CD8-positive, alpha-beta memory T cell (primary cell): ENCODE measurements at regions not wholly inside any gene's neighbourhood (a gene's known extent, or its start where the extent isn't known, plus 50 kb on each side); places are given as distances from the start of the nearest gene placed in this dataset.

Source experiments
- CTCF ChIA-PET: fragments of 350-600 bp; sonication (Branson Sonifier 250); formaldehyde crosslinking; loops from one replicate; lab custom pipeline; 2021; ENCODE audit warnings: antibody characterized with exemption; lab: Charles Lee
- POLR2A ChIA-PET: fragments of 350-600 bp; sonication (Branson Sonifier 250); formaldehyde crosslinking; loops from one replicate; lab custom pipeline; 2021; ENCODE audit warnings: antibody characterized with exemption; lab: Charles Lee
- DNase-seq, 5 donors: peaks; one replicate each; pipeline versions ENCODE4 v3.0.0 to v3.0.0-alpha.2; 2020 to 2022; ENCODE audit warnings: mixed read lengths in 1 of 5
- H3K27ac ChIP-seq: one replicate; pipeline ENCODE4 v1.7.0; 2013; ENCODE audit warnings: low read depth, mild to moderate bottlenecking, low read length, moderate library complexity
- H3K27me3 ChIP-seq: 2 replicates; pipeline ENCODE4 v1.7.0; 2013; ENCODE audit warnings: low read length, mild to moderate bottlenecking; ENCODE audit not compliant: insufficient read depth, poor library complexity, severe bottlenecking
- H3K36me3 ChIP-seq: 2 replicates; pipeline ENCODE4 v1.7.0; 2013; ENCODE audit warnings: mild to moderate bottlenecking, low read length, moderate library complexity; ENCODE audit not compliant: insufficient read depth
- H3K4me1 ChIP-seq: 2 replicates; pipeline ENCODE4 v1.7.0; 2013; ENCODE audit warnings: mild to moderate bottlenecking, low read length, moderate library complexity; ENCODE audit not compliant: insufficient read depth
- H3K4me3 ChIP-seq: 2 replicates; pipeline ENCODE4 v1.7.0; 2013; ENCODE audit warnings: mild to moderate bottlenecking, low read length
- H3K9me3 ChIP-seq: 2 replicates; pipeline ENCODE4 v1.7.0; 2013; ENCODE audit warnings: mild to moderate bottlenecking, low read length
- H3K27ac Mint-ChIP-seq, 8 donors: one replicate each; pipeline ENCODE4 v1.8.0; 2020 to 2021; ENCODE audit warnings: mixed read lengths in 8 of 8, mild to moderate bottlenecking in 6 of 8, inconsistent platforms in 3 of 8, moderate library complexity in 3 of 8
- H3K27me3 Mint-ChIP-seq, 2 donors: one replicate each; pipeline ENCODE4 v1.8.0; 2020 to 2021; ENCODE audit warnings: mixed read lengths in 2 of 2, mild to moderate bottlenecking in 1 of 2, moderate library complexity in 1 of 2
- H3K36me3 Mint-ChIP-seq, 3 donors: one replicate each; pipeline ENCODE4 v1.8.0; 2020 to 2021; ENCODE audit warnings: mixed read lengths in 3 of 3, inconsistent platforms in 1 of 3, mild to moderate bottlenecking in 1 of 3
- H3K4me1 Mint-ChIP-seq, 3 donors: one replicate each; pipeline ENCODE4 v1.8.0; 2020 to 2021; ENCODE audit warnings: mixed read lengths in 3 of 3, inconsistent platforms in 1 of 3, mild to moderate bottlenecking in 1 of 3
- H3K4me3 Mint-ChIP-seq, 7 donors: one replicate each; pipeline ENCODE4 v1.8.0; 2020 to 2021; ENCODE audit warnings: mixed read lengths in 7 of 7, mild to moderate bottlenecking in 6 of 7, moderate library complexity in 4 of 7, inconsistent platforms in 2 of 7
- H3K9me3 Mint-ChIP-seq, 5 donors: one replicate each; pipeline ENCODE4 v1.8.0; 2020 to 2022; ENCODE audit warnings: mixed read lengths in 5 of 5, mild to moderate bottlenecking in 3 of 5, moderate library complexity in 2 of 5, inconsistent platforms in 1 of 5

GRCh38 chrX:39043838-39044550, 242.7 kb downstream of the MID1IP1 start:
- no peaks in the 10 kb centered on the region for H3K27me3 ChIP-seq
- POLR2A ChIA-PET: no interaction called here
- H3K9me3 ChIP-seq: no peaks in the 10 kb centered on the region
- H3K36me3 ChIP-seq: no peaks in the 10 kb centered on the region
- Mint-ChIP-seq H3K9me3 (peaks cover 0 to 3% (median 0%) of the 10 kb centered on the region in 5 donors), H3K27ac (no peak overlapping the region), H3K4me3 (no peak overlapping the region), H3K27me3 (peaks cover 18 to 23% of the 10 kb centered on the region in 2 donors), H3K36me3 (peaks cover 0 to 2% (median 0%) of the 10 kb centered on the region in 3 donors), H3K4me1 (no peaks in the 10 kb centered on the region)
- H3K4me1 ChIP-seq: no peaks in the 10 kb centered on the region
- CTCF ChIA-PET: no interaction called here
- no peak overlapping the region for H3K27ac ChIP-seq
- DNase-seq: no peak
- H3K4me3 ChIP-seq: no peak overlapping the region

GRCh38 chrX:39047174-39047573, 245.9 kb downstream of the MID1IP1 start:
- H3K9me3 Mint-ChIP-seq: peaks cover 0 to 3% (median 0%) of the 10 kb centered on the region in 5 donors
- Histone ChIP-seq H3K4me1 (no peaks in the 10 kb centered on the region), H3K9me3 (no peaks in the 10 kb centered on the region), H3K27me3 (no peaks in the 10 kb centered on the region), H3K36me3 (no peaks in the 10 kb centered on the region), H3K4me3 (no peak overlapping the region), H3K27ac (no peak overlapping the region)
- no peak for DNase-seq
- CTCF ChIA-PET: no interaction called here
- H3K27me3 Mint-ChIP-seq: peaks cover 4 to 16% of the 10 kb centered on the region in 2 donors
- H3K4me3 Mint-ChIP-seq: no peak overlapping the region
- H3K27ac Mint-ChIP-seq: no peak overlapping the region
- POLR2A ChIA-PET: no interaction called here
- peaks cover 0 to 2% (median 0%) of the 10 kb centered on the region in 3 donors for H3K36me3 Mint-ChIP-seq
- no peaks in the 10 kb centered on the region for H3K4me1 Mint-ChIP-seq

- Mint-ChIP-seq H3K36me3 (peaks cover 0 to 2% (median 0%) of the 10 kb centered on the region in 3 donors), H3K27me3 (peaks cover 0 to 6% of the 10 kb centered on the region in 2 donors)
- CTCF ChIA-PET: no interaction called here
These were observed 248.7 kb downstream of the MID1IP1 start for GRCh38 chrX:39049975-39050374.

GRCh38 chrX:39050427-39050826, 249.2 kb downstream of the MID1IP1 start:
- no peak overlapping the region for H3K4me3 Mint-ChIP-seq

More at GRCh38 chrX:39049975-39050374, 248.7 kb downstream of the MID1IP1 start:
- Histone ChIP-seq H3K27ac (no peak overlapping the region), H3K27me3 (no peaks in the 10 kb centered on the region), H3K36me3 (no peaks in the 10 kb centered on the region), H3K4me3 (no peak overlapping the region), H3K9me3 (no peaks in the 10 kb centered on the region), H3K4me1 (no peaks in the 10 kb centered on the region)
- H3K4me3 Mint-ChIP-seq: no peak overlapping the region
- H3K27ac Mint-ChIP-seq: no peak overlapping the region
- peaks cover 0 to 2% (median 0%) of the 10 kb centered on the region in 5 donors for H3K9me3 Mint-ChIP-seq
- POLR2A ChIA-PET: no interaction called here
- no peaks in the 10 kb centered on the region for H3K4me1 Mint-ChIP-seq
- DNase-seq: no peak

GRCh38 chrX:39052751-39053150, 251.5 kb downstream of the MID1IP1 start:
- CTCF ChIA-PET: no interaction called here
- Mint-ChIP-seq H3K36me3 (no peaks in the 10 kb centered on the region), H3K4me1 (no peaks in the 10 kb centered on the region), H3K4me3 (no peak overlapping the region), H3K27ac (no peak overlapping the region), H3K9me3 (no peaks in the 10 kb centered on the region), H3K27me3 (peaks cover 0 to 5% of the 10 kb centered on the region in 2 donors)
- POLR2A ChIA-PET: no interaction called here
- Histone ChIP-seq H3K4me1 (no peaks in the 10 kb centered on the region), H3K9me3 (no peaks in the 10 kb centered on the region), H3K4me3 (no peak overlapping the region), H3K36me3 (no peaks in the 10 kb centered on the region), H3K27me3 (no peaks in the 10 kb centered on the region), H3K27ac (no peak overlapping the region)
- DNase-seq: no peak

More at GRCh38 chrX:39050427-39050826, 249.2 kb downstream of the MID1IP1 start:
- no peak overlapping the region for H3K27ac Mint-ChIP-seq
- no peaks in the 10 kb centered on the region for H3K4me1 Mint-ChIP-seq
- DNase-seq: no peak
- no peaks in the 10 kb centered on the region for H3K27me3 ChIP-seq
- no peak overlapping the region for H3K27ac ChIP-seq
- ChIA-PET POLR2A (no interaction called here), CTCF (no interaction called here)
- H3K36me3 ChIP-seq: no peaks in the 10 kb centered on the region
- no peaks in the 10 kb centered on the region for H3K9me3 ChIP-seq
- no peaks in the 10 kb centered on the region for H3K9me3 Mint-ChIP-seq
- no peaks in the 10 kb centered on the region for H3K4me1 ChIP-seq
- peaks cover 0 to 2% (median 0%) of the 10 kb centered on the region in 3 donors for H3K36me3 Mint-ChIP-seq
- H3K27me3 Mint-ChIP-seq: peaks cover 0 to 5% of the 10 kb centered on the region in 2 donors
- H3K4me3 ChIP-seq: no peak overlapping the region

- Histone ChIP-seq H3K27me3 (no peaks in the 10 kb centered on the region), H3K27ac (no peak overlapping the region), H3K4me1 (no peaks in the 10 kb centered on the region), H3K36me3 (no peaks in the 10 kb centered on the region), H3K4me3 (no peak overlapping the region), H3K9me3 (no peaks in the 10 kb centered on the region)
- ChIA-PET POLR2A (no interaction called here), CTCF (no interaction called here)
- Mint-ChIP-seq H3K36me3 (no peaks in the 10 kb centered on the region), H3K27me3 (peaks cover 0 to 3% of the 10 kb centered on the region in 2 donors), H3K9me3 (no peaks in the 10 kb centered on the region), H3K27ac (no peak overlapping the region), H3K4me3 (no peak overlapping the region), H3K4me1 (no peaks in the 10 kb centered on the region)
- no peak for DNase-seq
These were observed 257.5 kb downstream of the MID1IP1 start for GRCh38 chrX:39058724-39059123.

- Mint-ChIP-seq H3K9me3 (no peaks in the 10 kb centered on the region), H3K4me3 (no peak overlapping the region), H3K4me1 (no peaks in the 10 kb centered on the region), H3K36me3 (no peaks in the 10 kb centered on the region), H3K27me3 (peaks cover 0 to 5% of the 10 kb centered on the region in 2 donors), H3K27ac (no peak overlapping the region)
- Histone ChIP-seq H3K9me3 (no peaks in the 10 kb centered on the region), H3K27me3 (no peaks in the 10 kb centered on the region), H3K4me1 (no peaks in the 10 kb centered on the region), H3K36me3 (no peaks in the 10 kb centered on the region), H3K4me3 (no peak overlapping the region), H3K27ac (no peak overlapping the region)
- CTCF ChIA-PET: no interaction called here
- POLR2A ChIA-PET: no interaction called here
- no peak for DNase-seq
These were observed 258.6 kb downstream of the MID1IP1 start for GRCh38 chrX:39059866-39060265.

GRCh38 chrX:39063037-39063436, 261.8 kb downstream of the MID1IP1 start:
- no peaks in the 10 kb centered on the region for H3K4me1 ChIP-seq

More at GRCh38 chrX:39063037-39063436, 261.8 kb downstream of the MID1IP1 start:
- no peak overlapping the region for H3K27ac Mint-ChIP-seq
- ChIA-PET CTCF (no interaction called here), POLR2A (no interaction called here)
- Histone ChIP-seq H3K4me3 (no peak overlapping the region), H3K27me3 (no peaks in the 10 kb centered on the region), H3K27ac (no peak overlapping the region), H3K9me3 (no peaks in the 10 kb centered on the region), H3K36me3 (no peaks in the 10 kb centered on the region)
- H3K27me3 Mint-ChIP-seq: peaks cover 0 to 14% of the 10 kb centered on the region in 2 donors
- no peaks in the 10 kb centered on the region for H3K4me1 Mint-ChIP-seq
- no peaks in the 10 kb centered on the region for H3K9me3 Mint-ChIP-seq
- H3K36me3 Mint-ChIP-seq: no peaks in the 10 kb centered on the region
- no peak for DNase-seq
- no peak overlapping the region for H3K4me3 Mint-ChIP-seq
